Dedifferentiated amniotic fluid mesenchymal stem cell (primary cell): ENCODE measurements at regions not wholly inside any gene's neighbourhood (a gene's known extent, or its start where the extent isn't known, plus 50 kb on each side); places are given as distances from the start of the nearest gene placed in this dataset.

Source experiments
- DNase-seq: peaks from one replicate; pipeline ENCODE4 v3.0.0-alpha.2; 2016; ENCODE audit errors: extremely low spot score

DNA sequence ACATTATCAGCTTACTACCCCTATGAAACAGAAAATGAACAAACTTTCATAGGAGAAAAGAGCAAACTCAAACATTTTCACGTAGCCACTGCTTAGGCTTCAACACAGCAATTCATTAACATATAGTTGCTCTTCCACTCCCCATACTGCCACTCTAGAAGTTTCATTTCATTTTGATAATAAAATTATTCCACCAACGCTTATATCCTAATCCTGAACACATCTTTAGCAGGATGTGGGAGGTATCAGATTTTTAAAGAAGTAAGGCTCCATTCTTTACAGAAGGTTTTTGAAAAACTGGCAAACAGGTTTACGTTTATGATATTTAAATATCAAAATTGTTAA is 77.5 kb upstream of the ANK3 start:
- DNase-seq, result no peak

DNA sequence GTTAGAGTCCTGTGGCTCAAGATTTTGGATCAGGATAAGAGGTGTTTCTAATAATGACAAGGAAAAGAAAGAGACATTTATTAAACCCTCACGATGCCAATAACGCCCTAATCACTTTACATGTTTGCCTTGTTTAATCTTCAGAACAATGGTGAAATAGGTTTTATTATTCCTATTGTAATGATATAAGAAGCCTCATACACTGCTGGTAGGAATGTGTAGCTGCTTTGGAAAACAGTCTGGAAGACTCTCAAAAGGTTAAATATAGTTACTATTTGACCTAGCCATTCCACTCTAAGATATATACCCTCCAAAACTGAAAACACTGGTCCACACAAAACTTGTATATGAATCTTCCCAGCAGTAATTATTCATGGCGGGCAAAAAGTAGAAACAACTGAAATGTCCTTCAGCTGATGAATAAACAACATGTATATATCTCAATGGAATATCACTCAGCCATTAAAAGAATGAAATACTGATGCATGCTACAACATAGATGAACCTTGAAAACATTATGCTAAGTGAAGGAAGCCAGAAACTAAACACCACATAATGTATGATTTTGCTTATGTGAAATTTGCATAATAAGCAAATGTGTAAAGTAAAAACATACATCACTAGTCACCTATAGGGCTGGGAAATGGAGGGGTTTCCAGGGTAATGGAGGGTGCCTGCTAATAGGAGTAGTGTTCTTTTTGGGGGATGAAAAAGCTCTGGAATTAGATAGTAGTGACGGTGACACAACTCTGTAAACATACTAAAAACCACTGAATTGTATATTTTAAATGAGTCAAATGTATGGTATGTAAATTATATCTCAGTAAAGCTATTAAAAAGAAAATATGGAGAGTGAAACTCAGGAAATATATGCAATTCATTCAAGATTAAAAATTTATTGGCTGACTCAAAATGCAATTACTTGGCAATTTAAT is 76.9 kb upstream of the ANK3 start:
- DNase-seq, result no peak

DNA sequence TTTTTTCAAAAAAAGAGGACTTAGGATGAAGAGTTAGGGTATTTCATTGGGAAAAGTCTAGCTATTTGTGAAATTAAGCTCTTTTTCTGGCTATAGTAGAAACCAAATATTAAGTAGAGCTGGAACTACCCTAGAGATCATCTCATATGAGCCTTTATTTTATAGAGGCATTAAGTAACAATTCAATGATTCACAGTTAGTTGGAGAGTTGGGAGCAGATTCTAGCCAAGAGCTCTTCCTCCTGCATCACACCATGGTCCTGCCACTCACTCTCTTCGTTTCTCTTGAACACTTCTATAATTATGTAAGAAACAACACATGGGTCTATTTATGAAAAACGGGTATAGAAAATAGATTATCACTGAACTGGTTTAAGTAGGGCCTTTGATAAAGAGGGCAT is 76.1 kb upstream of the ANK3 start:
- no peak for DNase-seq

DNA sequence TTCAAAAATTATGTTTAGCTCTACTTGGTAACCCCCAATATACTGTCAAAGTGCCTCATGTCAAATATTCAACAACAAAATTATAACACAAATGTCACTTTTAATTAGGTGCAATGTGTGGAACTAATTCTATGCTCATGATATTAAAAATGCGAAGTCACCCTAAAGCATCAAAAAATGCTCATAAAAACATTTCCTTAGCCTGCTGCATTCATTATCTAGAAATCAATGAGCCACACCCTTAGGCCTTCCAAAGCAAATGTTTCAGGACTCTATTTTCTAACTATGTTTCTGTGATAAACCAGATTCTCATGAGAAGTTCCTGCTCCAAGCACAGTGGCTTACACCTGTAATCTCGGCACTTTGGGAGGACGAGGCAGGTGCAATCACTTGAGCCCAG is 75.0 kb upstream of the ANK3 start:
- no peak for DNase-seq

DNA sequence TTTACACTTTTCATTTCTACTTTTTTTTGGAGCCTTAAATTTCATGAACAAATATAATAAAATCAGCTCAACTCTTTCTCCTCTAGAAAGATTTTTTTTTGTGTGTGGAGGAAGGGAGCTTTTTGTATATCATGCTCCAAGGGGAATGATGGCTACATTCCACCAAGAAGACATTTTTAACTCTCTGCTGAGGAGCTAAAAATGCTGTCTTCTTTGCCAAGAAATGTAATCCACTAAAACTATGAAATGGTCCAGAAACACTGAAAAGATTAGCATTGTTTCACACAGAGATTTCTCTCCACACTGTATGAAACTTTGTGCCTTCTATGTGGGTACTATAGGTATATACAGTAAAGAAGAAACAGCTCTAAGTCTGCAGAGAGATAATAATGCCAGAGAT is 74.1 kb upstream of the ANK3 start:
- DNase-seq, result no peak

DNA sequence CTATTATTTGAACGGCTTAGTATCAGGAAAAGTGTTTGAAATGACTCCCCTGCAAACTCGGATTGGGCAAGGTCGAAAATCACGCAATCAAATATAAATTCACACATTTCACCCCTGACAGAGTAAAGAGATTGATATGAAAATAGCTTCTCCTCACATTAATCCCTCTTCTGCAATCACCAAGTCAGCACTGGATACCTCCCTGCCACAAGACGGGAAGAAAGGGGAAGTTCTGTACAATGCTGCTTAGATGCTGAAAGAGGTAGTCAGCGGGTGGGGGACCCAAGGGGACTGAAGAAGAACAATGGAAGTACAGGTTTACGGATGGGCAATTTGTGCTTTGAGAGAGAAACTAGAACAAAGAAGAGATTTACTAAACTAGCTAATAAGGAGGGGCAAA is 72.0 kb upstream of the ANK3 start:
- DNase-seq, result no peak

DNA sequence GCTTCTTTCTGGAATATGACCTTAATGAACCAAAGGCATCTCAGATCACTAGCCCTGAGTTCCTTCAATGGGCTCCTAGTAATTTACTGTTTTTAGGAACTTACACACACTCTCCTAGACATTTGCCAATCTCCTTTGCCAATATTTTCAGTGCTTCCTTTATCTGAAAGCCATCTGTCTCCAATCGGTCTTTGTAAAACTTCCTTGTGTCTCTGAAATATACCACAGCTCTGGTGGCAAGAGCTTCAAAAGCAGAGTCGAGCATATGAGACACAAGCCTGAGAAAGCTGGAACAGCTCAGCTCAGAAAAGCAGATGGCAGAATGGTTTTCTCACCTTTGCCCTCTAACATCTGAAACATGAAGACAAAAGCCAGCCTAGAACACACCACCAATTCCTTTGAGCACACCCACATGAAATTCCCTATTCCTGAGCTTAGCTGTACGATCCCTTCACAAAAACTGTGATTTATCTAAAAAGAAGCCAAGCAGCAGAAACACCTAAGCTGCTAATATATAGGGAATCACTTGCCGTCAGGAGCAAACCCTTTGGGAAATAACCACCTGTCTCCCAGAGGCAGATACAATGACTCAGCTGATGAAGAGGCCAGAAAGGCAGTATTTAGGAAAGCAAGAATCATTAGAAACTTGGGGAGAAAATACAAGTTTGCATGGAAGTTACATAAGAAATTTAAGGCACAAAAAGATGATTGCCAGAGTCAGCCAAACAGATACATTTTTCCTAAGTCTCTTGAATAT is 70.2 kb upstream of the ANK3 start:
- no peak for DNase-seq

DNA sequence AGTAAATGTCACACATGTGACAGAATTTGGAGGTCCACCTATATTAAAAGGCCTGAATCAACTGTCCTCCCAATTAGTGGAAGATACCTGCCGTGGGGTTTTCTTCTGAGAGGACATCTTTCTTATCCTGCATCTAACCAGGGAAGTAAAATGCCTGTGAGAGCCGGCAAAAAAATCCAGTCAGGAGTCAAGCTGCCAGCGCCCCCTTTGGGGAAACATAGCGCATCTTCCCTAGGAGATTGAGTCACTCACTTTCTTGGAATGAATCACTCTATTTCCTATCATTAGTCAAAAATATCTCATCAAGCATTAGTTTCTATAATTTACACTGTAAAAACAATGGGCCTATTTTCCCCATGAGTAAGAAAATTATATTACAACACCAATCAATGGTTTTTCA is 66.4 kb upstream of the ANK3 start:
- no peak for DNase-seq

DNA sequence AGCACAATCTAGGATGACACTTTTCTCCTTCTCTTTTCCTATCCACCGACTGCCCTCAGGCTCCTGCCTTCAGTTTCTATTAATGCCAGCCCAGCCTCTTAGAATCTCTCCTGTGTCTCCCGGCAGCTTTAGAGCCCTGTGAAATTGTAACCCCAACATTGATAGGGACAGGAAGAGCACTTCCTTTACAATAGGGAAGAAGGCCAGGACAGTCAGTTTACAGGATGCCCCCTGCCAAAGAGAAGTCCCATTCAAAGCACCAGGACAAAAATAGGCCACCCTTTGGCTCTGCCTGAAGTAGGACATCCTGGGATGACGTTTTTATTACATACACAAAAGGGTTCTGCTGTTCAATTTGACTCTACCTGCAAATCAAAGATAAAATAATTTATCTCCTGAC is 64.7 kb upstream of the ANK3 start:
- DNase-seq, result no peak

DNA sequence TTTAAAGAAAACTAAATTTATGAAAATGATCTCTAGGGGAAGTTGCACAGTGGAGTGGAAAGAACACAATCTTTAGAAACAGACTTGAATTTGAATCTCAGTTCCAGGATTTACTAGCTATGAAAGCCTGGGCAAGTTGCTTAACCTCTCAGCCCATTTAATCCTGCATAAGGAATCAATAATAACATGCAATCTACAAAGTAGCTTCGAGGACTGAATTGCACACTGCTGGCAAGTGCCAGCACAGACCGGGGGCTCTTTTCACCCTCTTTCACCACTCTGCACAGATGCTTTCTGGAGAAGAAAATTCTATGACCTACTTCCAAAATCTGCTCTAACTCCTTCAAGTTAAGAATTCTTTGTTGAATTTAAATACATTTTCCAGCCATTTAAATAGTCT is 63.4 kb upstream of the ANK3 start:
- DNase-seq, result no peak

DNA sequence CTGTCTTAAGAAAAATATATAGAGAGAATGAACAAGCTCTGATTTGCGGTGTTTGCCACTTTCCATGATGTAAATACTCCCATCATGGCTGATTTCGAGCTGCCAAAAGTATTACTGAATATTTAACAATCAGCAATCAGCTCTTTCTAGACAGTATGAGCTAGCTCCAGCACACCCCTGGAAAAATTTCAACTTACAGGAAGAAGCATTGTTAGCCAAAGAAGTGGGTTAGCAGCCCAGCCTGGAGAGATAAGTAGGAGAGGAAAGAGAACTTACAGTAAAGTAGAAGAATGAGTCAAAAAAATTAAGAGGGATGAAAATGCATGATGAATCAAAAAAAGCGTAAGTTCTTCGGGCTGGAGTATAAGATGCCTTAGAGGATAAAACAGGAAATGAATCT is 60.6 kb upstream of the ANK3 start:
- no peak for DNase-seq

DNA sequence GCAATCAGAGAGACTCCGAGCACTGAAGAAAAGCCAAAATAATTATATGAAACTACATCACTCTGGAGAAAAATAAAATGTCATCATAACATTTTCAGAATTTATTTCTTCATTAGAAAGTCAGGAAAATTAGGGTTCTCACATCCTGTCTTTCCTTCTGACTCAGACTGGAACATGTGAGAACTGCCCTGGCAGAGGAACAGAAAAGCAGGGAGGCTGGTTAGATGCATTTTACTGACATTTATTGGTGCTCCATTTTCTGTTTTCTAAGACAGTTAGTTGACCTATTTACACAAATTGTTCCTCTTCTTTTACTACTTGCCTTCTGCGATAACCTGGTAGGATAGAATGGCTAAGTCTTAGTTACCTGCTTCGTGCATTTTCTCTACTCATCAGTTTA is 58.6 kb upstream of the ANK3 start:
- DNase-seq, result no peak

DNA sequence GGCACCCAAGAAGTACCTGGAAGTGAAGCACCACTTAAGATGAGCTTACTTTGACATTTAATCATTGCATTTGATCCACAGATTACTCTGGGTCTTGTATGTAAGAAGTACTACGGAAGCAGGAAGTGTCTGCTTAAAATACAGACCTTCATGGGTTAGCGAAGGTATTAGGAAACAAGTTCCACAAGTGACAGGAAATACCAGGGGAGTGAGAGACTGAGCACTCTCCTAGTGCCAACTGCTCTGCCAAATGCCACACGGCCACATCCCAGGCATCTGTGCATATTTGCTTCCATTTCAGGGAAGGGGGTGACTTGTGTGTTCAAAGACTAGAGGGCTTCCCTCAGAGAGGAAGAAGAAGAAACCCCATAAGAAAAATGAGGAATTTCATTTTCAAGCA is 57.2 kb upstream of the ANK3 start:
- DNase-seq, result no peak

DNA sequence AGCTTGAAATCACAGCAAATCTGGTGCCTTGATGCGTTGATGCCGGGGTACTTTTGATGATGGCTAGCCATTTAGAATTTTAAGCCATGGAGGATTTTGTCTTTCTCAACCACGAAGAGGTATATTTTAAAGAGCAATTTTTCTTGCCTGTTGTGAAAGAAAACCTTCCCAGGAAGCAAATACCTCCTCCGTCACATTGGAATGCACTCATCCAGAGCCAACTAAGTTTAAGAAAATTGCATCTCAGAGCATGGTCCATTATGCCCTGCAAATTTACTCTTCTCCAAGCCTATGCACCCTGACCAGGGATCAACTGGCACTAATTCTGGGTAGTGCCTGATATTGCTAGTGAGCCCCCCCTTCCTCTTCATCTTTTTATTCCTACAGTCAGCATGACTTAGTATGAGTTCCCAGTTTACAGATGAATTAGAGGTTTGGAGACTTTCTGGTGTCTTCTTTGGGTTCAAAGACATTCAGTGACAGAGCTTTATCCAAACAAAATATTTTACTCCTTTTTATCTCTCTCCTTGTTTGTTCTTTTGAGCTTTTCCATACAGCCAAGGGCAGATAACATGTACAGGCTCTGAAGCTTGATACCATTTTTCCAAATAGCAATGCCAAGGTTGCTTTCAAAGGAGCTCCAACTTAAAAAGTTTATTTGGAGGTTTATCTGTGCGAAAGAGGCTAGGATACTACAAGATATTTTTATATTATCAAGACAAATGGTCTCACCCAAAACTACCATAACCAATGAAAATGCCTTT is 56.6 kb upstream of the ANK3 start:
- no peak for DNase-seq

DNA sequence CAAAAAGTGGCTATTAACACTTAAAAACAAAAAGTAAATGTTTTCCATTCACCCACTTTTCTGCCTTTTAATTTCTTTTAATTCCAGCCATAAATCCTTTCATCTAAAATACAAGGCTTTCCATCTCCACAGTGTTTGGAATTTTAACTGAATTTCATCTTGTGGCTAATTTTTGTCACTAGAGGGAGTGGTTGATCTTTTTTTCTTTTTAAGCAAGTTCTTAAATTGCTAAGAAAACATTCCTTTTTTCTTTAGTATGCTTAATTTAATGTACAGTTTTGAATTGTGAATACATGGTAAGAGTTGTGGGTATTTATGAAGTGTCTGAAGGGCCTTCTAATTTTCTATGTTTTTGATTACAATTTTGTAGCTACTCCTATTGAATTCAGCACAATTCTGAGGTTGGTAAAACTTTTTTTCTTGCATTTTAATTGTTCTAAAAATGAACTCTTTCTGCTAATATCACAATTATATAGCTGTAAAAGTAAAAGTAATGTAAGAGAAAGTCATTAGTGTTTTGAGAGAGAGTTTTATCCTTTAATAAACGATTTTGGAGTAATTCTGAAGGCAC is 54.9 kb upstream of the ANK3 start:
- peak; percentile 73 for DNase-seq

DNA sequence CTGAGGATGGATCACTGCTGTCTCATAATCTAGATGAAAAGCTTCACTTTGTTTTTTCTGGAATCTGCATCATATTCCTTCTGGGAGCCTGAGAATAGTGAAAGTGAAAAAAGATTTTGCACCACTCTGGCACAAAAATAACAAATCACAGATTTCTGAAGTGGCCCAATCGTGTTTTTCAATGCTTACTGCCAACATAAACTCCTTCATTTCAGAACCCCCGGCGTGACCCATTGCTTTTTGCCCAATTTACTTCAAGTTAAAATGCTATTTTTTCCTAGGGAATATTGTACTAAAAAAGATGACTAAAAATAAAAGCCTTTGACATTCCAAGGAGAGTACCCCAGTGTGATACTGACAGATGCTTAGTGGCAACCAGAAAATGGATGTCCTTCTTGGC is 53.7 kb upstream of the ANK3 start:
- no peak for DNase-seq

DNA sequence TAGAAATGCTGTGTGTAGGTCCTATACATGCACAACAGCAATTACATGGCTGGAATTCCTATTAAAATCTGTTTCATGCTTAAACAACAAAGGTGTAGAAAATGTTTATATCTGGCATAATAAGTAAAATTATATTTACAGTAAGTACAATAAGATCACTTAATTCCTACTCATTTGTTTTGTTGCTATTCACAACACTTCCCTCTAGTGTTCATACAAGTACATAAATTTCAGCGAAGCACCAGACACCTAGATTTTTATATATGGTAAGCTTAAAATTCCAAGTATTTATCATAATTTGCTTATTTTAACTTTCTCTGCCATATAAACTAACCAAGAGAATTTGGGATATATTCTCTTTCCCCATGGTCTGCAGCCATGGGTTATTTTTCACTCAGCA is 51.8 kb upstream of the ANK3 start:
- no peak for DNase-seq

DNA sequence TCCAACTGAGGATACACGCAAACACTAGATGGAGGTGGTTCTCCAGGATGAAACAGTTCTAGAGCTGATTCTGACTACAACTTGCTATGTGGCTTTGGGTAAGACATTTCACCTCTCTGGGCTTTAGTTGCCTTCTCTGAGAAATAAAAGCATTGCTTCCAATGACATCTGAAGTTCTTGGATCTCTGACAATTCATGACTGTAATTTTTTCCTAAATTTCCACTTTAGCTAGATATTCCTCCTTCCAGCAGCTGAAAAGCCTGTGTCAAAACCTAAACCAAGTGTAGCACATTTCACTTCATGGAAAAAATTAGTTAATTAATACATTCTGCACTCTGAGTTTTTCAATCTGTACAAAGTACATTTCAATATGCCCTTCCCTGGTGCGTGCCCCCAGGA is 50.0 kb upstream of the ANK3 start:
- no peak for DNase-seq
